GM23338 (cell line): ENCODE measurements at regions not wholly inside any gene's neighbourhood (a gene's known extent, or its start where the extent isn't known, plus 50 kb on each side); places are given as distances from the start of the nearest gene placed in this dataset.
"Not testable (repeated sequence)": the region's sequence is repeated elsewhere in the genome, so short reads cannot be mapped to it uniquely, and the experiment has no call there.

ENCODE experiments used
- ATAC-seq: fragments of 200-7000 bp; cut with Tn5 transposase; 3 replicates; pipeline ENCODE4 v1.9.1; 2020
- DNase-seq: peaks from one replicate; pipeline ENCODE4 v3.0.0-alpha.2; 2015; ENCODE audit warnings: low spot score
- H2AFZ ChIP-seq: fragments of 200-600 bp; sonication (generic); 2 replicates; pipeline ENCODE4 v1.8.0; 2016; ENCODE audit warnings: antibody characterized with exemption, mild to moderate bottlenecking, moderate library complexity
- H3F3A ChIP-seq: fragments of 200-600 bp; sonication (generic); replicated peaks from 2 replicates; pipeline ENCODE4 v1.8.0; 2017; ENCODE audit warnings: antibody characterized with exemption, mixed run types, low read depth
- H3K27ac ChIP-seq: fragments of 200-600 bp; sonication (generic); 2 replicates; pipeline ENCODE4 v1.6.1; 2016; ENCODE audit warnings: low read depth
- H3K27me3 ChIP-seq: fragments of 200-600 bp; sonication (generic); 2 replicates; pipeline ENCODE4 v1.8.0; 2016; ENCODE audit warnings: mild to moderate bottlenecking, mixed run types, moderate library complexity; ENCODE audit not compliant: insufficient read depth
- H3K36me3 ChIP-seq: fragments of 200-600 bp; sonication (generic); 2 replicates; pipeline ENCODE4 v1.8.0; 2016; ENCODE audit warnings: mild to moderate bottlenecking; ENCODE audit not compliant: insufficient read depth
- H3K4me1 ChIP-seq: fragments of 200-600 bp; sonication (generic); 2 replicates; pipeline ENCODE4 v1.8.0; 2016; ENCODE audit warnings: mild to moderate bottlenecking, moderate library complexity; ENCODE audit not compliant: insufficient read depth
- H3K4me2 ChIP-seq: fragments of 200-600 bp; sonication (generic); 2 replicates; pipeline ENCODE4 v1.7.1; 2017; ENCODE audit warnings: mixed run types
- H3K4me3 ChIP-seq: fragments of 200-600 bp; sonication (generic); 2 replicates; pipeline ENCODE4 v1.6.1; 2016; ENCODE audit warnings: mixed run types
- H3K79me2 ChIP-seq: fragments of 200-600 bp; sonication (generic); replicated peaks from 2 replicates; pipeline ENCODE4 v1.8.0; 2017; ENCODE audit warnings: mild to moderate bottlenecking; ENCODE audit not compliant: insufficient read depth
- H3K9me2 ChIP-seq: fragments of 200-600 bp; sonication (generic); 2 replicates; pipeline ENCODE4 v1.8.0; 2017; ENCODE audit not compliant: insufficient read depth
- H4K20me1 ChIP-seq: fragments of 200-600 bp; sonication (generic); replicated peaks from 2 replicates; pipeline ENCODE4 v1.8.0; 2017; ENCODE audit warnings: mild to moderate bottlenecking; ENCODE audit not compliant: insufficient read depth
- H3K27ac Mint-ChIP-seq: 2 replicates; pipeline ENCODE4 v1.8.0; 2020; ENCODE audit warnings: inconsistent platforms, mild to moderate bottlenecking, moderate library complexity, mixed read lengths
- H3K27me3 Mint-ChIP-seq: 3 replicates; pipeline ENCODE4 v1.8.0; 2022; ENCODE audit warnings: low read depth, mild to moderate bottlenecking, moderate library complexity, mixed read lengths, inconsistent platforms; ENCODE audit not compliant: insufficient read depth, poor library complexity
- H3K36me3 Mint-ChIP-seq: 3 replicates; pipeline ENCODE4 v1.8.0; 2021; ENCODE audit warnings: low read depth, mild to moderate bottlenecking, inconsistent platforms, moderate library complexity, mixed read lengths
- H3K4me1 Mint-ChIP-seq: 3 replicates; pipeline ENCODE4 v1.8.0; 2020; ENCODE audit warnings: mild to moderate bottlenecking, inconsistent platforms, mixed read lengths
- H3K4me3 Mint-ChIP-seq: 3 replicates; pipeline ENCODE4 v1.8.0; 2021; ENCODE audit warnings: moderate library complexity, mild to moderate bottlenecking, inconsistent platforms, mixed read lengths
- H3K9me3 Mint-ChIP-seq: 3 replicates; pipeline ENCODE4 v1.8.0; 2020; ENCODE audit warnings: moderate library complexity, mild to moderate bottlenecking, inconsistent platforms, mixed read lengths
- CREB1 ChIP-seq: fragments of 250-450 bp; sonication (Bioruptor Pico); IDR thresholded peaks from 2 replicates; pipeline ENCODE4 v1.5.0; 2020; ENCODE audit warnings: low read depth, mild to moderate bottlenecking, moderate library complexity
- EZH2 ChIP-seq: fragments of 200-600 bp; sonication (generic); IDR thresholded peaks from one replicate; pipeline ENCODE4 v1.8.0; 2017; ENCODE audit warnings: antibody characterized with exemption, mild to moderate bottlenecking, low read depth; ENCODE audit not compliant: unreplicated experiment
- POLR2AphosphoS5 ChIP-seq: IDR thresholded peaks from 2 replicates; pipeline ENCODE4 v1.6.1; 2016; ENCODE audit warnings: antibody characterized with exemption, low read depth
- ZNF114 ChIP-seq: fragments of 250-450 bp; sonication (Bioruptor Pico); IDR thresholded peaks from 2 replicates; pipeline ENCODE4 v1.5.0; 2020; ENCODE audit warnings: mild to moderate bottlenecking, moderate library complexity
- ZNF331 ChIP-seq: fragments of 250-450 bp; sonication (Bioruptor Pico); IDR thresholded peaks from 2 replicates; pipeline ENCODE4 v1.5.0; 2020; ENCODE audit warnings: low read depth, mild to moderate bottlenecking, moderate library complexity
- TF ChIP-seq, protein P1 (sequence below): IDR thresholded peaks from one replicate; pipeline ENCODE4 v1.6.1; 2018; ENCODE audit warnings: antibody characterized with exemption; ENCODE audit not compliant: unreplicated experiment
- TF ChIP-seq, protein P2 (sequence below): IDR thresholded peaks from 2 replicates; pipeline ENCODE4 v1.6.1; 2016; ENCODE audit warnings: antibody characterized with exemption

- ATAC-seq (no peak; the same call in 2 of the 3 replicates), DNase-seq (no peak)
- H3K9me3 Mint-ChIP-seq, result peaks cover 22% of the 10 kb centered on the region
- Histone ChIP-seq H3K27ac (no peak overlapping the region), H2AFZ (no peak overlapping the region), H4K20me1 (no peaks in the 10 kb centered on the region), H3K4me1 (no peaks in the 10 kb centered on the region), H3K9me2 (no peaks in the 10 kb centered on the region), H3K27me3 (no peaks in the 10 kb centered on the region), H3K36me3 (no peaks in the 10 kb centered on the region), H3K4me2 (no peak overlapping the region), H3K79me2 (no peaks in the 10 kb centered on the region), H3K4me3 (no peak overlapping the region), H3F3A (no peaks in the 10 kb centered on the region)
- no peaks in the 10 kb centered on the region for H3K27me3 Mint-ChIP-seq
- peaks cover 3% of the 10 kb centered on the region; the same call in 2 of the 3 replicates for H3K36me3 Mint-ChIP-seq
- TF ChIP-seq POLR2AphosphoS5 (no peak), CREB1 (CRISPR knock-in tag) (no peak), ZNF331 (CRISPR knock-in tag) (no peak), ZNF114 (CRISPR knock-in tag) (no peak), EZH2 (no peak)
- TF ChIP-seq, protein P1, sequence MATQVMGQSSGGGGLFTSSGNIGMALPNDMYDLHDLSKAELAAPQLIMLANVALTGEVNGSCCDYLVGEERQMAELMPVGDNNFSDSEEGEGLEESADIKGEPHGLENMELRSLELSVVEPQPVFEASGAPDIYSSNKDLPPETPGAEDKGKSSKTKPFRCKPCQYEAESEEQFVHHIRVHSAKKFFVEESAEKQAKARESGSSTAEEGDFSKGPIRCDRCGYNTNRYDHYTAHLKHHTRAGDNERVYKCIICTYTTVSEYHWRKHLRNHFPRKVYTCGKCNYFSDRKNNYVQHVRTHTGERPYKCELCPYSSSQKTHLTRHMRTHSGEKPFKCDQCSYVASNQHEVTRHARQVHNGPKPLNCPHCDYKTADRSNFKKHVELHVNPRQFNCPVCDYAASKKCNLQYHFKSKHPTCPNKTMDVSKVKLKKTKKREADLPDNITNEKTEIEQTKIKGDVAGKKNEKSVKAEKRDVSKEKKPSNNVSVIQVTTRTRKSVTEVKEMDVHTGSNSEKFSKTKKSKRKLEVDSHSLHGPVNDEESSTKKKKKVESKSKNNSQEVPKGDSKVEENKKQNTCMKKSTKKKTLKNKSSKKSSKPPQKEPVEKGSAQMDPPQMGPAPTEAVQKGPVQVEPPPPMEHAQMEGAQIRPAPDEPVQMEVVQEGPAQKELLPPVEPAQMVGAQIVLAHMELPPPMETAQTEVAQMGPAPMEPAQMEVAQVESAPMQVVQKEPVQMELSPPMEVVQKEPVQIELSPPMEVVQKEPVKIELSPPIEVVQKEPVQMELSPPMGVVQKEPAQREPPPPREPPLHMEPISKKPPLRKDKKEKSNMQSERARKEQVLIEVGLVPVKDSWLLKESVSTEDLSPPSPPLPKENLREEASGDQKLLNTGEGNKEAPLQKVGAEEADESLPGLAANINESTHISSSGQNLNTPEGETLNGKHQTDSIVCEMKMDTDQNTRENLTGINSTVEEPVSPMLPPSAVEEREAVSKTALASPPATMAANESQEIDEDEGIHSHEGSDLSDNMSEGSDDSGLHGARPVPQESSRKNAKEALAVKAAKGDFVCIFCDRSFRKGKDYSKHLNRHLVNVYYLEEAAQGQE, result no peak
- TF ChIP-seq, protein P2, sequence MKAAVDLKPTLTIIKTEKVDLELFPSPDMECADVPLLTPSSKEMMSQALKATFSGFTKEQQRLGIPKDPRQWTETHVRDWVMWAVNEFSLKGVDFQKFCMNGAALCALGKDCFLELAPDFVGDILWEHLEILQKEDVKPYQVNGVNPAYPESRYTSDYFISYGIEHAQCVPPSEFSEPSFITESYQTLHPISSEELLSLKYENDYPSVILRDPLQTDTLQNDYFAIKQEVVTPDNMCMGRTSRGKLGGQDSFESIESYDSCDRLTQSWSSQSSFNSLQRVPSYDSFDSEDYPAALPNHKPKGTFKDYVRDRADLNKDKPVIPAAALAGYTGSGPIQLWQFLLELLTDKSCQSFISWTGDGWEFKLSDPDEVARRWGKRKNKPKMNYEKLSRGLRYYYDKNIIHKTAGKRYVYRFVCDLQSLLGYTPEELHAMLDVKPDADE, result no peak
- H3K27ac Mint-ChIP-seq, result no peak overlapping the region
- H3K4me1 Mint-ChIP-seq, result peaks cover 10% of the 10 kb centered on the region
- no peak overlapping the region for H3K4me3 Mint-ChIP-seq
Measured at GRCh38 chr7:3159445-3159844, 115.8 kb upstream of the CARD11 start.

DNA sequence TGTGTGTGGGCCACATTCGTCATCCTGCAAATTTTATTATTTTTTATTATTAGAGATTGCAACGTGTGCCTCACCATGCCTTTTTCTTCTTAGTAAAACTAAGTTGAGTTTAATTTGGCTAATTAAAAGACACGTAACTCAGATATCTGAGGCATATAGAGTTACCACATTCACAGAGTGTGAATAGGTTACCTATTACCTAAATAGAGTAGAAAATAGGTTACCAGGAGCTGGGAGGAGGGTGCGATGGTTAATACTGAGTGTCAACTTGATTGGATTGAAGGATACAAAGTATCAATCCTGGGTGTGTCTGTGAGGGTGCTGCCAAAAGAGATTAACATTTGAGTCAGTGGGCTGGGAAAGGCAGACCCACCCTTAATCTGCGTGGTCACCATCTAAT, 116.3 kb upstream of the CARD11 start:
- not testable (repeated sequence) for H3K4me3 ChIP-seq, H3K9me2 ChIP-seq, H3K4me2 ChIP-seq, DNase-seq, H3K79me2 ChIP-seq, H3K27ac ChIP-seq, H4K20me1 ChIP-seq, H3K27me3 ChIP-seq, H3K4me1 ChIP-seq, H2AFZ ChIP-seq, H3K4me3 Mint-ChIP-seq, H3K36me3 ChIP-seq, H3K27ac Mint-ChIP-seq, H3K27me3 Mint-ChIP-seq, H3K36me3 Mint-ChIP-seq, H3F3A ChIP-seq, ATAC-seq
- Mint-ChIP-seq H3K9me3 (peaks cover 20% of the 10 kb centered on the region), H3K4me1 (peaks cover 10% of the 10 kb centered on the region)
